ENCODE measurements at regions not wholly inside any gene's neighbourhood (a gene's known extent, or its start where the extent isn't known, plus 50 kb on each side); places are given as distances from the start of the nearest gene placed in this dataset.
A peak's percentile ranks its signal among the peaks of the same experiment; 100 is the strongest.

- intact Hi-C loops (cut with DNase I), result no loop called here
- DNase-seq, result no peak
These were observed 76.0 kb upstream of the RNU6ATAC start for GRCh38 chr9:134240361-134240760.

- peak in 1 of 10 donors; percentile 59 for DNase-seq
- intact Hi-C loops (cut with DNase I), result no loop called here
These were observed 78.3 kb upstream of the RNU6ATAC start for GRCh38 chr9:134242706-134243105.

GRCh38 chr9:134243778-134244467 is 79.6 kb upstream of the RNU6ATAC start:
- intact Hi-C loops (cut with DNase I), result no loop called here
- peak in 2 of 10 donors; percentile 31 to 83 for DNase-seq

- DNase-seq, result peak in 1 of 10 donors; percentile 70
- intact Hi-C loops (cut with DNase I), result no loop called here
These were observed 80.8 kb upstream of the RNU6ATAC start for GRCh38 chr9:134245179-134245578.

GRCh38 chr9:134247918-134248631 is 78.2 kb upstream of the RXRA start:
- intact Hi-C loops (cut with DNase I), result no loop called here
- DNase-seq, result no peak

GRCh38 chr9:134251296-134252069 is 74.8 kb upstream of the RXRA start:
- DNase-seq, result no peak
- intact Hi-C loops (cut with DNase I), result no loop called here

- DNase-seq, result no peak
- intact Hi-C loops (cut with DNase I), result no loop called here
These were observed 74.0 kb upstream of the RXRA start for GRCh38 chr9:134252084-134252830.

- DNase-seq, result no peak
These were observed 72.5 kb upstream of the RXRA start for GRCh38 chr9:134253606-134254205.

GRCh38 chr9:134258332-134258731 is 67.9 kb upstream of the RXRA start:
- intact Hi-C loops (cut with DNase I), result no loop called here
- no peak for DNase-seq

More at GRCh38 chr9:134253606-134254205, 72.5 kb upstream of the RXRA start:
- intact Hi-C loops (cut with DNase I), result no loop called here

- intact Hi-C loops (cut with DNase I), result no loop called here
- DNase-seq, result peak in 2 of 10 donors; percentile 27 to 39
These were observed 67.3 kb upstream of the RXRA start for GRCh38 chr9:134258828-134259546.

- intact Hi-C loops (cut with DNase I), result no loop called here
- DNase-seq, result no peak
These were observed 66.5 kb upstream of the RXRA start for GRCh38 chr9:134259708-134260107.

- DNase-seq, result no peak
- intact Hi-C loops (cut with DNase I), result no loop called here
These were observed 65.5 kb upstream of the RXRA start for GRCh38 chr9:134260801-134261200.

- intact Hi-C loops (cut with DNase I), result no loop called here
- DNase-seq, result no peak
These were observed 64.2 kb upstream of the RXRA start for GRCh38 chr9:134262035-134262434.

- intact Hi-C loops (cut with DNase I), result no loop called here
These were observed 62.7 kb upstream of the RXRA start for GRCh38 chr9:134263596-134263995.

GRCh38 chr9:134264169-134264568 is 62.1 kb upstream of the RXRA start:
- intact Hi-C loops (cut with DNase I), result no loop called here
- DNase-seq, result no peak

More at GRCh38 chr9:134263596-134263995, 62.7 kb upstream of the RXRA start:
- no peak for DNase-seq

GRCh38 chr9:134265078-134265477 is 61.2 kb upstream of the RXRA start:
- DNase-seq, result no peak
- intact Hi-C loops (cut with DNase I), result no loop called here

- intact Hi-C loops (cut with DNase I), result no loop called here
- DNase-seq, result no peak
These were observed 59.8 kb upstream of the RXRA start for GRCh38 chr9:134266418-134266817.

GRCh38 chr9:134267305-134267880 is 58.9 kb upstream of the RXRA start:
- no peak for DNase-seq
- intact Hi-C loops (cut with DNase I), result no loop called here
